HEK293T (cell line): ENCODE measurements at regions not wholly inside any gene's neighbourhood (a gene's known extent, or its start where the extent isn't known, plus 50 kb on each side); places are given as distances from the start of the nearest gene placed in this dataset.

Experiments
- BHLHE40 ChIP-seq: fragments of 450-650 bp; IDR thresholded peaks from 2 replicates; pipeline ENCODE4 v1.6.1; 2016; ENCODE audit warnings: mild to moderate bottlenecking, moderate library complexity, borderline replicate concordance
- CTBP1 ChIP-seq: fragments of 450-650 bp; IDR thresholded peaks from 2 replicates; pipeline ENCODE4 v1.6.1; 2016; ENCODE audit warnings: borderline replicate concordance
- FOXM1 ChIP-seq: fragments of 450-650 bp; IDR thresholded peaks from 2 replicates; pipeline ENCODE4 v1.6.1; 2017; ENCODE audit warnings: mild to moderate bottlenecking, borderline replicate concordance
- HDGF ChIP-seq: fragments of 450-650 bp; IDR thresholded peaks from 2 replicates; pipeline ENCODE4 v1.6.1; 2017; ENCODE audit warnings: antibody characterized with exemption, borderline replicate concordance
- L3MBTL2 ChIP-seq: fragments of 450-650 bp; conservative IDR thresholded peaks from 2 replicates; pipeline ENCODE4 v1.6.1; 2016; ENCODE audit warnings: mild to moderate bottlenecking
- PKNOX1 ChIP-seq: fragments of 450-650 bp; IDR thresholded peaks from 2 replicates; pipeline ENCODE4 v1.6.1; 2016
- SP1 ChIP-seq: fragments of 450-650 bp; IDR thresholded peaks from 2 replicates; pipeline ENCODE4 v1.6.1; 2017
- TARDBP ChIP-seq: fragments of 450-650 bp; IDR thresholded peaks from 2 replicates; pipeline ENCODE4 v1.6.1; 2016

- no peak for TF ChIP-seq BHLHE40
- TF ChIP-seq FOXM1: no peak
- TF ChIP-seq CTBP1: no peak
- TF ChIP-seq TARDBP: no peak
- no peak for TF ChIP-seq PKNOX1
- no peak for TF ChIP-seq L3MBTL2
- no peak for TF ChIP-seq SP1
- no peak for TF ChIP-seq HDGF
Measured at GRCh38 chr9:27673641-27674040, 100.4 kb upstream of the C9orf72 start.
